GM21619 (cell line): ENCODE measurements at regions not wholly inside any gene's neighbourhood (a gene's known extent, or its start where the extent isn't known, plus 50 kb on each side); places are given as distances from the start of the nearest gene placed in this dataset.
"Not testable (repeated sequence)": the region's sequence is repeated elsewhere in the genome, so short reads cannot be mapped to it uniquely, and the experiment has no call there.

Experiments
- ATAC-seq: cut with Tn5 transposase; IDR thresholded peaks from one replicate; pipeline ENCODE4 v1.9.1; 2021; ENCODE audit not compliant: unreplicated experiment

GRCh38 chr7:55299273-55299967 is 65.7 kb upstream of the LANCL2 start:
- ATAC-seq: no peak

- ATAC-seq: no peak
Measured at GRCh38 chr7:55303220-55303619, 61.9 kb upstream of the LANCL2 start.

GRCh38 chr7:55304018-55304762 is 60.9 kb upstream of the LANCL2 start:
- ATAC-seq: no peak

- no peak for ATAC-seq
Measured at GRCh38 chr7:55305135-55305534, 60.0 kb upstream of the LANCL2 start.

GRCh38 chr7:55306331-55306730 is 58.8 kb upstream of the LANCL2 start:
- ATAC-seq: no peak

GRCh38 chr7:55307123-55307916 is 57.8 kb upstream of the LANCL2 start:
- no peak for ATAC-seq

GRCh38 chr7:55308186-55308929 is 56.8 kb upstream of the LANCL2 start:
- peak; percentile 2 for ATAC-seq

GRCh38 chr7:55309040-55309991 is 55.8 kb upstream of the LANCL2 start:
- peak; percentile 87 for ATAC-seq

- no peak for ATAC-seq
Measured at GRCh38 chr7:55310287-55311025, 54.7 kb upstream of the LANCL2 start.

GRCh38 chr7:55311892-55312291 is 53.2 kb upstream of the LANCL2 start:
- ATAC-seq: not testable (repeated sequence)

- not testable (repeated sequence) for ATAC-seq
Measured at GRCh38 chr7:55313671-55314070, 51.5 kb upstream of the LANCL2 start.

GRCh38 chr7:55314967-55315366 is 50.2 kb upstream of the LANCL2 start:
- ATAC-seq: no peak
